HG02642 (cell line): ENCODE measurements at regions not wholly inside any gene's neighbourhood (a gene's known extent, or its start where the extent isn't known, plus 50 kb on each side); places are given as distances from the start of the nearest gene placed in this dataset.
"Not testable (repeated sequence)": the region's sequence is repeated elsewhere in the genome, so short reads cannot be mapped to it uniquely, and the experiment has no call there.

Experiments
- ATAC-seq: cut with Tn5 transposase; IDR thresholded peaks from one replicate; pipeline ENCODE4 v1.9.1; 2021; ENCODE audit warnings: mild to moderate bottlenecking; ENCODE audit not compliant: unreplicated experiment, poor library complexity

DNA sequence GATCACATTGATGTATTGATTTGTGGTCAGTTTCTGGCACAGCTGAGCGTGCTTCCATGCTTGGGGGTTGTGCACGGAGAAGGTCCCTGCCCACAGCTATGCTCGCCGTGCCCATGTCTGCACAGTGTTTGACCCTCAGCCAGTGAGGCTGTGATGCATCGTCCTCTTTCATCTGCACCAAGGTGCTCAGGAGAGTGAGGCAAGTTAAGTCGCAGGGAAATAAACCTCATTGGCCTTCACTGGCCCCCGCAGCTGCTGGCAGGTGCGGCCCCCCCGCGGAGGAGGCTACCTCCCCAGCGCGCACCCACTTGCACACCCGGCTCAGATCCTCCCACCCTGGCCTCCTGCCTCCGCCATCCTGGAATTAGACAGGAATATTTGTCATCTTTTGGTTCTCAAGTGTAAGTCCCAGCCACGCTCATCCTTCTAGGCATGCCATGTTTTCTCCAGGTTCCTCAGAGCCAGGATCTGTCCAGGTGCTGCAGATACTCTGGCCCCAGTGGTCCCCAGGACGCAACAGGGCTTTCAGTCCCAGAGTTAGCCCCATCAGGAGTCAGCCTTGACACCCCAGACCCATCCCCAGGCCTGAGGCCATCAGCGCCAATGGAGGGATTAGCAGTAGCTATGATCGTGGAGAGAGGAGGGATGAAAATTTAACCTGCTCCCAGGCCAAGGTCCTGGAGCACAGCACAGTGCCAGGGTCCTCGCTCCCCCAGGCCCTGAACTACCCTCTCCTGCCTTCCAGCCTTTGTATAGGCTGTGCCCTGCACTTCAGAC, 93.7 kb downstream of the OAT start:
- ATAC-seq: no peak

DNA sequence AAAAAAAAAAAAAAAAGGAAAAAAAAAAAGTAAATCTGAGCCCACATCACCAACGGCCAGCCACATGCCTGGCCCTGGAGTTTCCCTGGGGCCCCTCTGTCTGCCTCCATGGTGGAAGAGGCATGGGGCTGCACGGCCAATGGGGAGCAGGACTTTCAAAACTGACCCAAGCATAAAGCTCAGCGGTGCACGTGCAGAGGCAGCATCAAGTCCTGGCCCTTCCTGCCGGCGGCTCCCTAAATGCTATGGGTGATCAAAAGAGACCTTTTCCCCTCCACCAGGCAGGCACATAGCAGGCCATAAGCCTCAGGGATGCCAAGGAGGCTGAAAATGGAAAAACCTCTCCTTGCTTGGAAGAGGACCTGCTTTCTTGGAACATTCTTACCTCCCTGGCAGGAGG, 94.3 kb downstream of the OAT start:
- ATAC-seq: no peak

DNA sequence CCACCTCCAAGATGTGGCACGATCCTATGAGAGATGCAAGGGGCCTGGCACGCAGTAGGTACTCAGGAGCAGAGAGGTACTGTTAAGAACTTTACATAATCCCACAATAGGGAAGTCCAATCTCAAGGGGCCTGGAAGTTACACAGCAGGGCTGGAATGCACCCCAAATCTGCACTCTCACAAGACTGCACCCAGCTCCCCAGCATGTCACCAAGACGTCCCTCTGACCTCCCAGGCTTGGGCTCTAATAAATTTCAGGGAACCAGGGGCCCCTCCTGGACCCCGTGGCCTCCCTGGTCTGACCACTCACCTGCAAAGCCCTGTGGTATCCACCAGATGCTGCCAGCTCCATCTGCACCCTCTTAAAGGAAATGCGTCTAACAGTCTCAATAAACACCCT, 94.9 kb downstream of the OAT start:
- no peak for ATAC-seq

DNA sequence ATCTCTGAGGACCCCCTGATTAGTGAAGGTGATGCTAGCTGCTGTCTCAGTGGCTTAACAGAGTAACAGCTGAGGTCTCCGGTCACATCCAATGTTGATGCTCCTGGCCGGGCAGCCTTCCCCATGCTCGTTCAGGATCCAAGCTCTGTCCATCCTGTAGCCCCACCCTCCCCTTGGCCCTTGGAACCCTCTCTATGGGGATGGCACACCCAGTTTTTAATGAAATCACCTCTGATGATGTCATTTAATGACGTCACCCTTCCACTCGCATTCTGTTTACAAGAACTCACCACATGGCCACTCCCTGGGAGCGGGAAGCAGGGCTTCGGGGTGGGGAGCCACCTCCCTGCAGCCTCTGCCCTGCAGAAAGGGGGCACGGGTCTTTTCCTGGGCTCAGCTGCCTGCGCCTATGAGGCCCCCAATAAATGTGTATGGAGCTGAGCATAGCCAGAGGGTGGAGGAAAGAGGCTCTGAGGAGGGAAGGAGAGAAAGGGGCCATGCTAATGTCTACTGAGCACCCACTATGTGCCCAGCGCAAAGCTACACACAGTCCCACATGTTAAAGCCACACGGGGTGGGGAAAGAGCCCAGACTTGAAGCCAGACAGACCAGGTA, 95.5 kb downstream of the OAT start:
- ATAC-seq: no peak

DNA sequence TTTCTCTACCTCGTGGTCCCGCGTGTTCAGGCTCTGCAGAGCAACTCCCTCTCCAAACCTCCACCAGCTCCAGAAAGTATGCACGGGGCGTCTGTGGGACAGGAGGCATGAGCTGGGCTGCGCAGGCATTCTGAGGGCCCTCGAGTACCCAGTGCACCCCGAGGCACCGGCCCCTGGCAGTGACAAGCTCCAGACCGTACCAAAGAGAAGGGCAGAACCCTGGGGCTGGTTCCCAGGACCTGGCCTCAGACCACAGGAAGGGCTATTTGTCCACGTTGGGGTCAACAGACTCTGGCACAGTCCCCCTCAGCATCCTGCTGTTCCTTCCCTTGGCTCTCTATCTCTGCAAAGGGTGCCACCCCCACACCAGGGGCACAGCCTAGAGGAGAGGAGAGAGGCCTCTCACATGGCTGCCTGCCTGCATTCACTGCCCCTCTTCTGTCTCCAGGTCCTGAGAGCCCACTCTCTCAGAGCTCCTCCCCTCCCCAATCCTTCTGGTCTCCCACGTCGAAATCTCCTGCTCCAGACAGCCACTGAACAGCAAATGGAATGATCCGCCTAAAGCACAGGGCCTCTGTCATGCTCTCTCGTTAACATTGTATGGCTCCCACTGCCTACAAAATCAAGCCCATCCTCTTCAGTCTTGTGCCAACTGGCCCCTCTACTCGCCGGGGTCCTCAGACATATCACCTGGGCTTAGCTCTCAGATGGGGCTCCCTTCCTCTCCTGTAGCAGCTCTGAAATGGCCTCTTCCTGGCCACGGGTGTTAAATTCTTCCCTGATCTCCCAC, 96.3 kb downstream of the OAT start:
- no peak for ATAC-seq

DNA sequence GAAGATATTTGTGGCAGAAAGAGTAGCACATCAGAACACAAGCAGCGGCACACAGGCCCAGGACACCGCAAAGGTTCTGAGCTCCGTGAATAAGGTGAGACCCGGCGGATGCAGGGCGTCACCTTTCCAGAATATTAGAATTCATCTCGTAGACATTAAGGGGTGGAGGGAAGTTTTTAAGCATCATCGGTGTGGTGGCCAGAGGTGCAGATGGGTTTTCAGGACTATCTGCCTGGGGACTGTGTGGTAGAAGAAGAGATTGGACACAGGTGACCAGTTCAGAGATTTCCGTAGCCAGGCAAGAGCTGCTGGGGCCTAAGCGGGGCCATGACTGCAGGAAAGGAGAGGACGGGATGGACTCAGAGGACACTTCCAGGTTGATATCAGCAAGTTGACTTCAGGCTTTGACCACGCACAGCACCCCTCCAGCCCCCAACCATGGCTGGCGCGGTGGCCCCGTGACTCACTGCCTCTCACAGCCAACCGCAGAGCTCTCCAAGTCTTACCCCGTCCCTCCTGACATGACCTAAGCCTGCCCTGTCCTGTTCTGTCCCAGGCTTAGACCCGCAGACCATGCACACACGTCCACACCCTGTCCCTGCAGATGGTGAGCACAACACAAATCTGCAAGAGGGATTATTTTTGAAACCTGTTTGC, 97.2 kb downstream of the OAT start:
- ATAC-seq: no peak

DNA sequence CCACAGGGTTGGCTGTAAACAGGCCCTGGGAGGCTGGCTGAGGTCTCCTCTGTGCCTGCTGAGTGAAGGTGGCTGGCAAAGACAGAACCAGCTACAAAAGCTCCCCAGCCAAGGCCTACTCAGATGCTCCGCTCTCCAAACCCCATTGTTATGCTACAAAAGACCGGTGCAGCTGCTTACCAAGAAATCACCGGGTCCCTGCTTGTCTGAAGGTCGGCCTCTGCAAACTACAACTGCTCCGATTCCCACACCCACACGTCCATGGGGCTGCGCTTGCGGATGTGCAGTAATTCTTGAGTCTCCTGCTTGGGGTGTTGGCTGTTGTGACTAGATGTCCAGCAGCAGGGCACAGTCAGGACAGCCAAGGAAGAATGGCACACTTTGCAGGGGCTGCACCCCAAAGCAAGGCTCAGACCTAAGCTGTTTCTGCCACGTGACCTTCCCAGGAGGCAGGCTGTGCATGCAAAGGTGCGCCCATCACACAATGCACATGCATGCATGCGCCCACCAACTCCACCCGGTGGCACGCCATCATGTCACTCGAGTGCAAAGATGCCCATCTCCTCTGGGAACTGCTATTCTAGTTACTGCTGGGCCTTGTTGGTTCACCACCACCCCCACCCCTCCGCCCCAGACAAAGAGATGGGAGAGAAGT, 97.8 kb downstream of the OAT start:
- no peak for ATAC-seq

DNA sequence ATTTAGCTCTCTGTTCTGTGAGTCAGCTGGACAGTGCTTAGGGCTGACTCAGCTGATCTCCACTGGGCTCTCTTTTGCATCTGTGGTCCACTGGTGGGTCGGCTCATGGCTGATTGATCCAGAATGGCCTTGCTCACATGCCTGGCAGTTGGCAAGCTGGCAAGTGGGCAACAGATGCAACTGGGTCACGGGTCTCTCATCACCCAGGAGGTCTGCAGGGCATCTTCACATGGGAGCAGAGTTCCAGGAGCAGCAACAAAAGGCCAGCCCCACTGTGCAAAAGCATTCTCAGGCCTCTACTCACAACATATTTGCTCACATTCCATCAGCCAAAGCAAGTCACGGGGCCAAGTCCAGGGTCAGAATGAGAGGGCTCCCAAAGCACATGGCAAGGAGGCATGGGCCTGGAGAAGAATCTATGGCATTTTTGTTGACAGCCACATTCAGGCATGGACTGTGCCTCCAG, 98.8 kb downstream of the OAT start:
- no peak for ATAC-seq

DNA sequence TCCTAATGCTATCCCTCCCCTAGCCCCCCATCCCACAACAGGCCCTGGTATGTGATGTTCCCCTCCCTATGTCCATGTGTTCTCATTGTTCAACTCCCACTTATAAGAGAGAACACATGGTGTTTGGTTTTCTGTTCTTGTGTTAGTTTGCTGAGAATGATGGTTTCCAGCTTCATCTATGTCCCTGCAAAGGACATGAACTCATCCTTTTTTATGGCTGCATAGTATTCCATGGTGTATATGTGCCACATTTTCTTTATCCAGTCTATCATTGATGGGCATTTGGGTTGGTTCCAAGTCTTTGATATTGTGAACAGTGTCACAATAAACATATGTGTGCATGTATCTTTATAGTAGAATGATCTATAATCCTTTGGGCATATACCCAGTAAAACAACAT, 99.2 kb downstream of the OAT start:
- not testable (repeated sequence) for ATAC-seq

DNA sequence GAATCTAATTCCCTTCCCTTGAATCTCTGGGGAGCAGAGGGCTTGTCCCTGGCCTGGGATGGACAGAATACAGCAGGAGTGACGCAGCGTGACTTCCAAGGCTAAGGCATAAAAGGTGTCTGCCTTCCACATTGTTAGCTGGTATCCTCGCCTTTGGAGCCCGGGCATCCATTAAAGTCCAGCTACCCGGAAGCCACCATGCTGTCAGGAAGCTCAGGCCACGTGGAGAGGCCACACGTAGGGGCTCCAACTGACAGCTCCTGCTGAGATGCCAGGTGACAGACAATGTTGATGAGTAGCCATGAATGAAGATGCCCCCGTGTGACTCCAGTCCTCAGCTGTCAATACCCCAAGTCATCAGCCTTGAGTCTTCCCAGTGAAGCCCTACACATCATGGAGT, 99.9 kb downstream of the OAT start:
- no peak for ATAC-seq

DNA sequence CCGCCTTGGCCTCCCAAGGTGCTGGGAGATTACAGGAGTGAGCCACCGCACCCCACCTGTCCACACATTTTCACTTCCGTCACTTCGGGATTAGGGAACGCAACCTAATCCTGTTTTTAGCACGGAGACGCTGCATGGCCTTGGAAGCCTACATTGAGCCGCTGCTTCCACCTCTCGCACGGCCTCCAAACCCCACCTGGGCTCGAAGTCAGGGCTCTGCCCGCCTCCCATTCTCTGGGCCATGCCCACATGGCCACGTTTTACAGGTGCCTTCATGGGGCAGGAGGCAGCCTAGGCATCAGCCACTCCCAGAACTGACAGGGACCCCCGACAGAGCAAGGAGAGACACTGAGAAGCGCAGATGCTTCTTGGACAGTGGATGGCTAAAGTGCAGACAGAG, 100.6 kb downstream of the OAT start:
- no peak for ATAC-seq

DNA sequence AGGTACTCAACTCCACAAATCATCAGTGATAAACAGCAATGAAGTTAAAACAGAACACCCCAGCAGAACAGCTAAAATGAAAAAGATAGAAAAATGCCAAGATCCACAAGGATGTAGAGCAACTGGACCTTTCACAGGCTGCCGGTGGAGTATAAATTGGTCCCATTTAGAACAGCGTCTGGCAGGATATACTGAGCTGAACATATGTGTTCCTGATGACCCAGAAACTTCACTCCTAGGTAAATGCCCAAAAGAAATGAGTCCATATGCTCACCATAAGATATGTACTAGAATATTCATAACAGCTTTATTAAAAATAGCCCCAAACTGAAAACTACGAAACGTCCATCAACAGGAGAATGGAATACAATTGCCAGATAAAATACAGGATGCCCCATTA, 102.4 kb downstream of the OAT start:
- ATAC-seq: no peak

DNA sequence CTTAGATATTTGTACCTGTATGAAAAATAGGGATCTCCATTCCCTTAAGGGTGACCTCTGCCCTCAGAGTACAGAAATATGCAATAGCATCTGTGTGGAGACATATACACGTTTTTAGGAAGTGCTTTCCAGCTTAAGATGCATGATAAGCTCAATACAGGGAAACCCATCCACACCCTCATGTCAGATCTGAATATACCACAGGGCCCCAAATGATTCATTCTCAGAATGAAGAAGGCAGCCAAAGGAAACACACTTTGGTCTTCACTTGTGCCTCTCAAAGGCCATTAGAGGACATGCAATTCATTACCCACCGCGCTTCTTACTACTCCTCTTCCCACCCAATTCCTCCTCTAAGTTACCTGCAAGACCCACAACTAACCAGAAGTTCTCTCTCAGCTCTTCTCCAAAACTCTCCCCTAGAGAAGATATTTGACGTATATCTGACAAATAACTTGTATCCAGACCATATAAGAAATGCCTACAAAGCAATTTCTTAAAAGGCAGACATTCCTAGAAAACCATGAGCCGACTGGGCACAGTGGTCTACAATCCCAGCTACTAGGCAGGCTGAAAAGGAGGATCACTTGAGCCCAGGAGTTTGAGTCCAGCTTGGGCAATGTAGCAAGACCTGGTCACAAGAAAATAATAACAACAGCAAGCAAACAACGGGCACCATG, 103.0 kb downstream of the OAT start:
- no peak for ATAC-seq

DNA sequence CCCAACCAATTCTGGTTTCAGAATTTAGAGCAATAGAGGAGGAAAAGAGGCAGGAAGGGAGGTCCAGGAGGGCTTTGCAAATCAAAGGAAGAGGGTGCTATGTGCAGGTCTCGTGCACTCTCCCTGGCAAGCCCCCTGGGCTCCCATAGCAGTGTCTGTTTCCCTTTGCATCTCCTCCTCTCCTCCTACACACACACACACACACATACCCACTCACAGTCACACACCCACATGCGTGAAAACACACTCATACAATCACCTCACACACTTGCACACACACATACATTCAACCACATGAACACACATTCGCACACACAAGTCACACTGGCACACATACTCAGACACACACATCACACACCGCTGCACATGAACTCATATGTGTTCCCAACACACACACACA, 105.3 kb downstream of the OAT start:
- ATAC-seq: no peak

DNA sequence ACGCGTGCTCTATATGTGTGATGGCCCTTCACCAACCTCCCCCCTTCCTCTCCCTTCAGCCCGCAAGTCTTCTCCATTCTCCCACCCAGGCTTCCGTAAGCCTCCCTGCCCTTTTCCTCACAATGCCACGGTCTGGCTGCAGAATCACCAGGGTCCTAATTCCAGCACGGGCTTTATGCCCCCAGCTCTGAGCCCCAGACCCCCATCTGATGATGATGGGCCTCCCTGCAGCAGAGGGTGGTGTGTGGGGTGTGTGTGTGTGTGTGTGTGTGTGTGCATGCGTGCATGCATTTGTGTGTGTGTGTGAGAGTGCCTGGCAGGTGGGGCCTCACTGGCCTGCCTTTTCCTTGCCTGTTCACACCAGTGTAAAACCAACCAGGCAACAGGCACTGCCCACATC, 109.9 kb downstream of the OAT start:
- ATAC-seq: no peak

DNA sequence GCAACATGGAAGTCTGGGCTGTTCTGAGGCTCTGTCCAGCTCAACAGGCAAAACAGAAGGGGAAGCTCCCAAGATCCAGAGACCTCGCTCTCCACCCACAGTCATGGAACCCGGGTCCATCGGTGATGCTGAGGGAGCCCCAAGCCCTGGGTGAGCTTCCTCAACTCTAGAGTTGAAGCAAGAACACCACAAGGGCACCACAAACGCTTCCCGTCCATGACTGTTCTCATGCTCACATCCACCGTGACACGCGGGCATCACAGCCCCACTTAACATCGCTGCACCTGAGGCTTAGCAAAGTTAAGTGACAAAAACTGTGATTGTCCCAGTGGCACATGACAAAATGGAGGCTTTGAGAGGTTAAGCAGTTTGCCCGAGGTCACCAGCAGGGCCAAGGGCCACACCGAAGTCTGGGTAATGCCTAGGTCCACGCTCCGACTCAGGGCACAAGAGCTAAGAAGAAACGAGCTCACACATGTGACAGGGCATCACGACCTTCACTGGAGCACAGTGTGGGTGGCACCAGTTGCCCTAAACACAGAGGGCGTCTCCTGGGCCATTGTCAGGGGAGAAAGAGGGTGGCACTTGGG, 110.6 kb downstream of the OAT start:
- ATAC-seq: no peak

DNA sequence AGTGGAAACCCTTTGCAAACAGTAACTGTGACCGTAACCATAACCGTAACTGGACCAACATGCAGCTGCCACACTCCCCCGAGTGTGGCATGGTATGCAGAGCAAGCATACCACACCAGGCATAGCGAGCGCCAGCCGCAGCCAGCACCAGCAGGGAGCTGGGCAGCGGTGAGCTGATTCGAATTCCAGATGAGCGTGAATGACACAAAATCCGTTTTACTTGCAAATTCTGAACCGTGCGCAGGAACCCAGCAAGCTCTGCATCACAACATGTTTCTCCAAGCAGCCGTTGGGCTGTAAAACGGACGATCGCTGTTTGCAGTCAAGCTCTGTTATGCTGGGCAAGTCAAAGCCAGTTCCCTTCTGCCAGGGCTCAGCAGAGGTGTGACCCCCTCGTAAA, 111.1 kb downstream of the OAT start:
- no peak for ATAC-seq

DNA sequence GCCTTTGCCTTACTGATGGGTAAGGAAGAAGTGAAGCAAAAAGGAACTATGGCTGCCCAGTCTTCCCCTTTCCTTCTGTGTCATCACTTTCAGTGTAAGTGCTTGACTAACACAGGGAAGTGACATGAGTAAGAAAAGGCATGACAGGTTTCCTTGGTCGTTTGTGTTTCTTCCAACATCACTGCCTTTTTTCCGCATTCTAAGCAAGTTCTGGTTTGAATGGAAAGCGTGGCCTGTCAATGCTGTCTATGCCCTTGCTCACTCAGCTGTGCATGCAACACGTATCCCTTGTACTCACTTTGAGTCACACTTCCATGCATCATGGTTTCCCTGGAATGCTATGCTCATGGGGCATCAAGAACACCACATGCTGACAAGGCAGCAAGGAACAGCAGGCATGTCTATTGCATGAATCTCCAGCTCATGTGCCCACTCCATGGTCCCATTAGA, 111.8 kb downstream of the OAT start:
- ATAC-seq: no peak

DNA sequence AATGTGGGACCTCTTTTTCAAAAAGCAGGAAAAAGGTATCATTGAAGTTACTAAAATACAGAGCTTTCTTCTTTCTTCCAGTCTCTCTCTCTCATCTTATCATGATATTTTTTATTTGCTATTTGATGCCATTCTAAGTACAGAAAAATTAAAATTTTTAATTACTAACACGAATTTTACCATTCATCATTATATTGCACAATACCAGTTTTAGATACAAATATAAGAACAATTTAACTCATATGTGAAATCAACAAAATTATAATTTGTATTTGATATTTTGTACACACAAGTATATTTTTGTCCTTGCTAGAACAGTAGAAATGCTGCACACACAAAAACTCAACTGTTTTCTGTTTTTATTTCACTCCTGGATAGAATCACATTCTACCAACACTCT, 112.2 kb downstream of the OAT start:
- no peak for ATAC-seq
